OCI-LY1 (cell line): ENCODE measurements at regions not wholly inside any gene's neighbourhood (a gene's known extent, or its start where the extent isn't known, plus 50 kb on each side); places are given as distances from the start of the nearest gene placed in this dataset.

Source experiments
- CTCF ChIP-seq: fragments of 200-600 bp; sonication (generic), shearing (Covaris generic); IDR thresholded peaks from 2 replicates; pipeline ENCODE4 v1.5.1; 2017; ENCODE audit warnings: mild to moderate bottlenecking, antibody characterized with exemption, low read length, moderate library complexity, mixed read lengths
- EZH2 ChIP-seq: fragments of 200-600 bp; sonication (generic), shearing (Covaris generic); IDR thresholded peaks from 2 replicates; pipeline ENCODE4 v1.8.0; 2017; ENCODE audit warnings: borderline replicate concordance, mixed run types, mild to moderate bottlenecking, antibody characterized with exemption, low read length, moderate library complexity, mixed read lengths

GRCh38 chr7:13414181-13414580 is 575.3 kb downstream of the ETV1 start:
- no peak for TF ChIP-seq CTCF
- no peak for TF ChIP-seq EZH2
